ENCODE measurements at regions not wholly inside any gene's neighbourhood (a gene's known extent, or its start where the extent isn't known, plus 50 kb on each side); places are given as distances from the start of the nearest gene placed in this dataset.
"Not testable (repeated sequence)": the region's sequence is repeated elsewhere in the genome, so short reads cannot be mapped to it uniquely, and the experiment has no call there.

DNA sequence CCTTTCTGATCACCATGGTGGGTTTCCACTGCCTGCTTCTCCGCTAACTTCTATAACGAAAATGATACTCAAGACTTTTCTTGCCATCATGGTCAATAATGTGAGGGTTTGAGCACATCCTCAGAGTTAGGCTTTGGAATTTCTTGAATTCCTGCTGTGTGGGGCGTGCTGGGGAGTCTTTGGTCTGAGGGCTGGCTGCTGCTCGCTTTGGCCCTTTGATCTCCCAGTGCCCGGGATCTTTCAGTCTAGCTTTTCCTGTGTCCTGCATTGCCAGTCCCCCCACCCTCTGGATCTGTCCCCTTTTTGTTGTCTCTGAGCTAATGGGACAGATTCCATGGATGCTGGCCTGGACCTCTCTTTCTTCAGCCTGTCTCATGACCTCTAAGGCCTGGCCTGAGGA, 182.6 kb downstream of the NPIPA7 start:
- not testable (repeated sequence) for DNase-seq (ENCODE audit: low read depth)

DNA sequence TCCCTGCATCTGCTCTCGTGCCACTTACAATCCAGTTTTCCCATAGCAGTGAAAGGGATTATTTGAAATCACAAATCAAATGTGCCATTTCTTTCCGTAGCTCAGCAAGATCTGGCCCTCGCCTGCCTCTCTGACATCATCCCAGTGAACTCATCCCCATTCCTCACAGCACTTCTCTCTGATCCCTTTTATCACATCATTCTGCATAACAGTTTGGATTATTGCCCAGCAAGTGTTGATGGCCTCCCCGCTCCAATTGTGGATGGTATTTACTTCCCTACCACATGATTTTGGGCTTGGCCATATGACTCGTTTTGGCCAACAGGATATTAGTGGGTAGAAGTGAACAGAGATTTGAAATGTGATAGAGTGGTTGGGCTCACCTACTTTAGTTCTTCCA, 185.0 kb downstream of the NPIPA7 start:
- not testable (repeated sequence) for DNase-seq (ENCODE audit: low read depth)

DNA sequence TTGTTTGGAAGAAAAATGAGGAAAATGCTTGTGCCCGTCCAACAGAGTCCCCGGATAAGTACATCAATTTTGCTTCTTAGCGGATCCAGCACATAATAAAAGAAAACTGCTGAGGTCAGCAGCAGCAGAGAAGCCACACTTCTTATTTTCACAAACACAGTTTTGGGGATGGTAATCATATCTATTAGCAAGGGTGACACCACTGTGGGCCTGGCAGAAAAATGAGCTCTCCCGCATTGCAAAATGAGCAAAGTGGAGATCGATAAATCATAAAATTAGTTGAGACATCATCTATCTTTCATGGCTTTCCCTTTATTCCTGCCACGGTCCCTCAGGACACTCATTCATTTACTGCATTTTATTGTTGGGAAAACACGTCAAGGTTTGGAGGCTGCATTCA, 186.4 kb downstream of the NPIPA7 start:
- not testable (repeated sequence) for DNase-seq (ENCODE audit: low read depth)

DNA sequence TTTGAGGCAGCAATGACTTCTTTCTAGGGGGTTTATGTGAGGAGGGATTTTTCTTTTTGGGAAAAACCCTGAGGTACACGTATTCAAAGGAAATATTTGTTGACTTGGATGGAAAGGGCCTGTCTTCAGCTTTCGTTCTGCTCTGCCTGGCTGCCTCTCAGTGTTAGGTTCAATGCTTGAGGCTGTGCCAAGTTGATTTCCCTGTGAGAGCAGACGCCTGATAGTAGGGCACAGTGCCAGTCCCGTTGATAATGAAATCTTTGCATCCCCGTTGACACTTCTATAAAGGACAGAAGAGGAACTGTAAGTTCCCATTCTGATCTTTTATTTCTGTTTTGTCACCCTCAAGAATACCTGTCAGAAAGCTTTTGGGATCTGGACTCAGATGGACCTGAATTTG, 191.1 kb downstream of the NPIPA7 start:
- not testable (repeated sequence) for DNase-seq (ENCODE audit: low read depth)

DNA sequence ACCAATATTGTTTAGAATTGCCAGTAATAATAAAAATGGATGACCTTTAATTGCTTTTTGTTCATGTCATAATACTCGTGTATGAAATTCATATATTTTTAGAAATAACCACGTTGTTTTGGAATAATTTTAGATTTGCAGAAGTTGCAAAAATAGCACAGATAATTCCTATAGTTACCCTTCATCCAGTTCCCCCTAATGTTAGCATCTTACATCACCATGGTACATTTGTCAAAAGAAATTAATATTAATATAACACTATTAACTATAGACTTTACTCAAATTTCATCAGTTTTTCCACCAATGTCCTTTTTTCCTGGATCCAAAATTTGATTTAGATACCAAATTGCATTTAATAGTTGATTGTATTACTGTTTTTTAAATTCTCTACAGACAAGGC, 191.9 kb downstream of the NPIPA7 start:
- not testable (repeated sequence) for DNase-seq (ENCODE audit: low read depth)

DNA sequence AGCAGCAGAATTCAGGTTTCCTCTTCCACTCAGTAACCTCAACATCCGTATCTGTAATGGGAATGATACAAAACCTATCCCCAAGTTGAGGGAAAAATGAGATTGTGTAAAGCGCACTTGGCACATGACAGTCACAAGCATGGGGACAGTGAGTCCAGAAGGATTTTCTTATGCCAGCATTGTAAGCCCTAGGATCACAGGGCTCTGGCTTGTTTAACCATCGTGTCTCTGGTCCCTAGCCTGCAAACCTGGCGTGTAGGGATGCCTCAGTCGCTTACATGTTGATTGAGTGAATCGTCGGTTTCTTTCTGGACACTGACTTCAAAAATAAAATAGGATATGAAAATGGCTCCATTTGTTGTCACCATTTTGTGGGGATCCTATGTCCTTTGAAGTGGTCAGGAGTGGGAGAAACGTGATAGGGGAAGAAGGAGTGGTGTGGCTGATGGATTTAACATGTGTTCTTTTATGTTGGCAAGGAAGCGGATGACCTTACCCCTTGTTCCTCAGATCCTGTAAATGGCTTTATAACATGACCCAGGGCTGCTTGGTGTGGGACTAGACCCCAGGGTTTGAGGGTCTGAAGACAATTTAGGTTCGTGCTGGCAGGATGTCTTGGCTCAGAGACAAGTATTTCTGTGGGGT, 193.3 kb downstream of the NPIPA7 start:
- not testable (repeated sequence) for DNase-seq (ENCODE audit: low read depth)

DNA sequence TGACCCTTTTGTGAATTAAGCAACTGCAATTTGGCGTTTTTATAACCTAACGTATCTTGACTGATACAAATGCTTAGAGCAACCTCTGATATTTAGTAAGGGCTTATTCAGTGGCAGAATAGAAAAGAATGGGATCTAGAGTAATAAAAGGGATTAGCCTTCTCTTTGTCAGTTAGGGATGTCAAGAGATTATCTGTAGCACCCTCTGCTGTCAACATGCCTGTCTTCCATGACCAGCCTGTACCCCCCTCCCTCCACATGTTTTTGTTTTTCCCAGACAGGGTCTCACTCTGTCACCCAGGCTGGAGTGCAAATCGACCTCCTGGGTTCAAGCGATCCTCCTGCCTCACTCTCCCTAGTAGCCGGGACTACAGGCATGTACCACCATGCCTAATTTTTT, 198.1 kb downstream of the NPIPA7 start:
- DNase-seq (ENCODE audit: low read depth), result not testable (repeated sequence)

DNA sequence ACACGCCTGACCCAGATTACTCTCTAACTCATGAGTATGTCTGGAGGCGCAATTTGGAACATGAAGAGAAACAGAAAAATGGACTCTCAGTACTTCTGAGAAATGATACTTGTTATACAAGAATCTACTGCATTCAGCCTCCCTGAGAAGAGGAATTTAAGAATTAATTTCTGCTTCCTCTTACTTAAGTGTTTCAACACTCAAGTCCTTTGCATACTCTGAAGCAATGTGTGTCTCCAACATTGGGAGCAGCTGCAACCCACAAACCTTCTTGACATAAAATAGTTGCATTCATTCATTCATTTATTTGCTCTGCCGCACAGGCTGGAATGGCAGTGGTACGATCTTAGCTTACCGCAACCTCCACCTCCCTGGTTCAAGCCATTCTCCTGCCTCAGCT, 199.8 kb downstream of the NPIPA7 start:
- DNase-seq (ENCODE audit: low read depth), result no peak

DNA sequence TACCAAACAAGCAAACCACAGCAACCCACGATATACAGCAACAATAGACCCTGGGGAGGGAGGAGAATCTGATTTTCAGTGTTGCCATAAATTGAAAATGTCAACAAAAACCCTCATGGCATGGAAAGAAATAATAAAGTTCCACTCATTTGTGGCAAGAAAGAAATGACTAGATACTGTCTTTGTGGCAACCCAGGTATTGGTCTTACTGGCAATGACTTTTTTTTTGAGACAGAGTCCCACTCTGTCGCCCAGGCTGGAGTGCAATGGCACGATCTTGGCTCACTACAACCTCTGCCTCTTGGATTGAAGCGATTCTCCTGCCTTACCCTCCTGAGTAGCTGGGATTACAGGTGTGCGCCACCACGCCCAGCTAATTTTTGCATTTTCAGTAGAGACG, 204.0 kb downstream of the NPIPA7 start:
- not testable (repeated sequence) for DNase-seq (ENCODE audit: low read depth)

DNA sequence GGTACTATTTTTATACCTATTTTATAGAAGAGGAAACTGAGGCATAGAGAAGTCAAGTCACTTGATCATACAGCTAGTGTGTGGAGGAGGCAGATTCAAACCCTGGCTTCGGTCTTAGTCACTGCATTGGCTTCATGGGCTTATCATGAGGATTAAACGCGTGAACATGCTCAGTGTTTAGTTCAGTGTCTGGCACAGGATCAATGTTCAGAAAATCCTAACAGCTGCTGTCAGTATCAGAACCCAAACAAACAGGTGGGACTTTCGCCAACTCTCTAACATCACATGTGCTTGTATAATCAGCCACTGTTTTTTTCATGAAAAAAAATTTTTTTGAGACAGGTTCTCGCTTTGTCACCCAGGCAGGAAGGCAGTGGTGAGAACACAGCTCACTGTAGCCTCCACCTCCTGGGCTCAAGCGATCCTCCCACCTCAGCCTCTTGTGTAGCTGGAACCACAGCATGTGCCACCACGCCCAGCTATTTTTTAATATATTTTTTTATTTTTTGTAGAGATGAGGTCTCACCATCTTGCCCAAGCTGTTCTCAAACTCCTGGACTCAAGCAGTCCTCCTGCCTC, 207.2 kb downstream of the NPIPA7 start:
- not testable (repeated sequence) for DNase-seq (ENCODE audit: low read depth)

DNA sequence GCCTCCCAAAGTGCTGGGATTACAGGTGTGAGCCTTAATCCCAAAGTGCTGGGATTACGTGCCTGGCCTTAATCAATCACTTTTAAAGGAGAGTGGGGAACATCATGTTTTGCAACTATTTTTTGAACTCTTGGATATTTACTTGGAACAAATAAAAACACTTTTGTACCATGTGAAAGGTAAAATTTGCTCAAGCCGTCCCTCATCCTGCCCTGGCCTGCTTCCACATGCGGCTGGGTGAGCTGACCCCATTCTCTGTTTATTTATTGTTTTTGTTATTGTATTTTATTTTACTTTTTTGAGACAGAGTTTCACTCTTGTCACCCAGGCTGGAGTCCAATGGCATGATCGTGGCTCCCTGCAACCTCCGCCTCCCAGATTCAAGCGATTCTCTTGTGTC, 208.0 kb downstream of the NPIPA7 start:
- not testable (repeated sequence) for DNase-seq (ENCODE audit: low read depth)

DNA sequence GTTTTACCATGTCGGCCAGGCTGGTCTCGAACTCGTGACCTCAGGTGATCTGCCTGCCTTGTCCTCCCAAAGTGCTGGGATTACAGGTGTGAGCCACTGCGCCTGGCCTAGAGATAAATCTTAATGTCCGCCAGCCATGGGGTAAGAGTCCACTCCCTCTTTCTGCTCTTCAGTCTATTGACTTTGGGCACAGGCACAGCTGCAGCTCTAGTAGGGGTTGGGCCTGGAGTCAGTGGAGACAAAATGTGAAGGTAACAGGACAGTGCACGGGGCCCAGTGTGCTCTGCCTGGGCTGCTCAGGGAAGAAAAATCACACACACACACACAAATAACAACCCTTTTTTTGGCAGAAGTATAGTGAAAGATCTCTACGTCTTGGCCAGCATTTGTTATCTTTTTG, 209.5 kb downstream of the NPIPA7 start:
- DNase-seq (ENCODE audit: low read depth), result not testable (repeated sequence)

DNA sequence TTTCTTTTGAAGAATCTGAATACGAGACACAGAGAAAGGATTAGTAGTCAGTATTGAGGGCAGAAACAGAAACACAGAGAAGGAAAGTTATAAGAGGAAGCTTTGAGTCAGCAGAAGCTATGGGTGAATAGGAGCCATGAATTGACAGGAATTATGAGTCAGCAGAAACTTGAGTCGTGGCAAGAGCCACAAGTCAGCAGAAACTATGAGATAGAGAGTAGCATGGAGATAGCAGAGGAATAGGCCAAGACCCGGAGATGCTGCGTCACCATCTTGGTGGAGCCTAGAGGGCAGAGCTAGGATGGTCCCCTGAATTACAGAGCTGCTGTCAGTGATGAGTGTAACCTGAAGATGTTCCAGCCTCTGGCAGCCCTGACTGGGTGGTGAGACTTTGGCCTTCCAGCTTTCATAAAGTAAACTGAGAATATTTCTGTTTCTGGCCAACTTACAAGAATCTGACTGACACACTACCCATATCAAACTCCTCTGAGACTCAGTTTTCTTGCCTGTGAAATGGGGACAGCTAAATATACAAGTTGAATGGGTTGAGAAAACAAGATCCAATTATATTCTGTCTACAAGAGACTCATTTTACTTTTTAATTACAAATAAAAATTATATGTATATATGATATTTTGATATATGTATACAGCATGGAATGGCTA, 211.8 kb downstream of the NPIPA7 start:
- not testable (repeated sequence) for DNase-seq (ENCODE audit: low read depth)

DNA sequence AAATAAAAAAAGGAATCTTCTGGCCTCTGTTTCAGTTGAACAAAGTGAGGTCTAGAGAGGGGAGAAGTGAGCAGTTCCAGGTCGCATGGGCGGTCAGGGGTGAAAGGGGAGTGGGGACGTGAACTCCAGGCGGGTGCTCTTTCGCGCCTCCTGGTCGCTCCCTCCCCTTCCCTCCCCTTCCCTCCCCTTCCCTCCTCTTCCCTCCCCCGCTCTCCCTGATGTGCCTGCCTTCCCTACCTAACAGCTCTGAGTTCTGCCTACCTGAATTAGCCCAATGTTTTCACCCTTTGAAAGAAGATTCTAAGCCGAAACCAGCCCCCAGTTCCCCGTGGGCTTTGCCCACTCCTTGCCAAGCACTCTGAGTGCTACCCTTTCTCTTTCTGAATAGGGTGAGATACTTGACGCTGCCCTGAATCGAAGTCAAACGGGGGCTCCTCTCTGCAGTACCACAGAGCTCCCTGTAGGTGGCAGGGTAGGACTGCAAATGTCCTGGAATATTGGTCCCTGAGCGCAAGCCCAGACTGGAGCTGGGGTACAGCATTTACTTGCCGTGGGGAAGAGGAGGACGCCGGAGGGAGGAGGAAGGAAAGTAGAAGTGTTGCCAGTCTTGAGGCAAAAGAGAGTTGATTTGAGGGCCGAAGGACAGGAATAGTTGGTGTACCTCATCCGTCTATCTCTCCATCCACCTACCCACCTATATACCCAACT, 214.4 kb downstream of the NPIPA7 start:
- peak; percentile 0 for DNase-seq (ENCODE audit: low read depth)

DNA sequence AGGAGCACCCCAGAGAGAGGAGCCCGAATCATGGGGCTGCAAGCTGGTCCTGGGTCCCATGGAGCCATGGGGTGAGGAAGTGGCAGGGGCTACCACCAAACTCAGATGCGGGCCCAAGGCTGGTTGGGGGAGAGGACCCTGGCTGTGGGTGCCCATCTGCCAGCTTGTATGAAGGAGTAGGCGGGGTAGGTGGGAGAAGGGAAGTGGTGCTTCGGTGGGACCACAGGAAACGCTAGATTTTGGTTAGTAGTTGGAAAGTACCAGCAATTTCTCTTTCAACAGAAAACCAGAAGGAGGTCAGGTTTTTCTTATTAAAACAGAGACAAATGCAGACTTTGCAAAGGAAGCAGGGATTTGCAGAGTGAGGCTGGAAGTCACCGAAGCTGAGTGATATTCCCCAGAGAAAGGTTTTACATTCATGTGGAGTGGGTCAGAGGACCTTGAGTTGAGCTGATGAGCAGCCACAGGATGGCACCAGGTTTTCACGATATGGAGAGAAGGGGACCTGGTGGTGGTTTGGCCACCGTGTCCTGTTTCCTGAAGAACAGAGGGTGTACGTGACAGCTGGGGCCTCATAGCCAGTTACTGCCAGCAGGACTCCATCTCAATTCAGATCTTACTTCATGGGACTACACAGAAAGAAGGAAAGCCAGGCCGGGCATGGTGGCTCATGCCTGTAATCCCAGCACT, 216.2 kb downstream of the NPIPA7 start:
- DNase-seq (ENCODE audit: low read depth), result not testable (repeated sequence)

DNA sequence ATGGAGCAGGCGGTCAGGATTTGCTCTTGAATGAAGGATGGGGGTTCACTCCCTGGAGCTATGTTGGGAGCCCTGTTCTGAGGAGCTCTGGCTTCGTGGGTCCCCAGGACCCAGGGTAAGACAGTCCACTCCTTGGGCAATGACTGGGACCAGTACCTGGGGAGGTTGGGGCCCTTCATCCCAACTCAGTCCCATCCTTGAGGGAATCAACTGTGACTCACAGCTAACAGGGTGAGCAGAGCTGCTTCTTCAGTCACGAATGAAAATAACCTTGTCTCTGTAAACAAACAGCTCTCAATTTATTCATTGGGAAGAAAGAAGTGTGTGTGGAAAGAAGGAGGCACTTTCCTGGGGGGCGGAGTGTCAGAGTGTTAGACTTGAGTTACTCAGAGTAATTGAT, 222.3 kb downstream of the NPIPA7 start:
- not testable (repeated sequence) for DNase-seq (ENCODE audit: low read depth)

DNA sequence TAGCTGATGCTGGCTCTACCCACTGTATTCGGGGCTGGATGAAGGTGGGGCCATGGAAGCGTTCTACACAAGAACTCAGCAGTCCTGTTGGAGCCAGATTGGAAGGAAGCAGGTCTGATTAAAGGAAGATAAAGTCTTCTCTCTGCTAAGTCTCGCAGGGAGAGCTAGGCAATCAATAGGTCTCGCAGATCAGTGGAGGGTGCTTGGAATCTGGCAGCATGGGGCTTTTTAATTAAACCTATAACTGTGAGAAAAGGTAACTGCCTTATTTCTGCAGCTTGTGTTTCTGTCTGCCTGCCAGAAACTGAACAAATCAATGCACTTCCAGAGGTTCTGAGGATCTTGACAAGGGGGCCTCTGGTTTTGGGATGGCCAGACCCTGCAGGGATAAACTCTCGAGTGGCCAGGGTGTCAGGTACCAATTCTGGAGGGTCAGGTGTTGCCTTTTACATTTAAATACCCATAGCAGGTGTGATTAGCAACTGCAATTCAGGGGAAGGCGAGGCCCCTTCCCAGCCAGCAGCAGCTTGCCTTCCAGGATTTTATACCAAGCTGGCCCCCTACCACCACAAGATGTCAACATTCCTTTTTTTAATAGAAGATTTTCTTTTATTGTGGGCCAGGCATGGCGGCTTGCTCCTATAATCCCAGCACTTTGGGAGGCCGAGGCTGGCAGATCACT, 228.6 kb downstream of the NPIPA7 start:
- DNase-seq (ENCODE audit: low read depth), result not testable (repeated sequence)

DNA sequence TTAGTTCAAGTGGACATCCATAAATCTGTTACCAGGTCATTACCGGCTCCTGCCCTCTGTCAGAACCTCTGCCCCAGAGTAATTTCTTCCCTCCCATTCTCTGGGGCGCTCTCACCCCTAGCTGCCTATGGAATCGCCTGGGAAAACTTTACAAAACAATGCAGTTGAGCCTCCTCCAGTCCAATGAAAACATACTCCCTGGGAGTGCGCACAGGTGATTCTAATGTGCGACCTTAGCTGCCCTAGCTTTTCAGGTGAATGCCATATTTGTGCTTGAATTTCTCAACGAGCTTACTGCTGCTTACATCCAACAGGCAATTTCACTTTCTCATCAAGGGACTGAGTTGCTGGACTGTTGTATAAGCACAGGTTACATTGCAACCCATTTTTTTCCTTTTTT, 230.7 kb downstream of the NPIPA7 start:
- DNase-seq (ENCODE audit: low read depth), result not testable (repeated sequence)

DNA sequence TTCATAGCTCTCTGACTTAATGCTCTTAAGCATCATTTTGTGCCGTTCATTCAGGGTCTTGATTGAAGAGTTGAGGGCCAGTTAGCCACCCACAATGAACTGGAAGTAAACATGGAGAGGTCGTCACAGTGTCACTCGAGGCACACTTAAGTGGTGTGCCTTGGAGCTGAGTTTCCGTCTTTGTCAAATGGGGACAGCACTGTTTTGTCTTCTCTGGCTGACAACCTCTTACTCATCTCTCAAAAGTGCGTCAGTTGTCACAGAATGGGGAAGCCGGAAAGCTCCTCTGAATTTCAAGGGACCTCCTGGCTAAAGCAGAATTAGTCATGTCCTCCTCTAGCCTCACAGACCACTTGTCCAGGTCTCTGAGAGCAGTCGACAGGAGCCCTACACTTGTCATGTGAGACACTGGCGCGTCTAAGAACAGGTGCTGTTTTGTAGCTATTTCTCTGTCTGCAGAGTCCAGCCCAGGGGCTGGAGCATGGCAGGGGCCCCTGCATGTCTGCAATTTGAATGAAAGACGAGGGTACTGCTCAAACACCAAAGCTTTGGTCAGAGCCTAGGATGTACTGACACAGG, 231.5 kb downstream of the NPIPA7 start:
- DNase-seq (ENCODE audit: low read depth), result not testable (repeated sequence)

DNA sequence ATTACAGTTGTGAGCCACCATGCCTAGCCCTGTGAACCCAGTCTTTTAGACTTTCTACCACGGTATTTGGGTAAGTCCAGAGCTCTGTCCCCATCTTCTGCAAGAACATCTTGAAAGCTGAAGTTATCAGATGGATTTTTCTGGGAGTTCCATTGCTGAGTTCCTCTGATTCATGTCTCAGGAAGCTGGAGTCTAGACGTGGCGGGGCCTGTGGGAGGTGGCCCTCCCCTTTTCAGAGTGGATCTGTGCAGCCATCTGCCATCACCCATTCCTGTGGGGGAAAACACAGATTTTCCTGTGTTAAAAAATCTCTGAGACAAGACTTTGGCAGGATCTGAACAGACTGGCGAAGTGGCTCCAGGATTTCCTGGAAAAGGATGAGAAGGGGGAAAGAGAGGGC, 234.3 kb downstream of the NPIPA7 start:
- not testable (repeated sequence) for DNase-seq (ENCODE audit: low read depth)

DNA sequence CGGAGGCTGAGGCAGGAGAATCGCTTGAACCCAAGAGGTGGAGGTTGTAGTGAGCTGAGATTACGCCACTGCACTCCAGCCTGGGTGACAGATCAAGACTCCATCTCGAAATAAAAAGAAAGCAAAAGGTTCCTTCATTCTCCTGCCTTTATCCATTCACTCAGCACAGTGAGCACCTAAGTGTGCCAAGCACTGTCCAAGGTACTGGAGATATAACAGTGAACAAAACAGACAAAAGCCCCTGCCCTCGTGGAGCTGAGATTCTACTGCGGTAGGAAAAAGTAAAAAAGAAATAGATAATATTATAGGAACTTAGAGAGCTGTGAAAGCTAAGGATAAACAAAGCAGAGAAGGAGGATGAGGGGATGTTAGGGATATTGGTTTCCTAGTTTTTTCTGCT, 235.5 kb downstream of the NPIPA7 start:
- DNase-seq (ENCODE audit: low read depth), result not testable (repeated sequence)
